Esophagus squamous epithelium (tissue), 5 donors: ENCODE measurements at regions not wholly inside any gene's neighbourhood (a gene's known extent, or its start where the extent isn't known, plus 50 kb on each side); places are given as distances from the start of the nearest gene placed in this dataset.

Experiments
- DNase-seq: peaks from one replicate; lab custom pipeline; 2025; lab: John Stamatoyannopoulos, UW
- H3K27ac ChIP-seq, 4 donors: fragments of 200-600 bp; sonication (generic); one replicate each; pipeline ENCODE4 v1.5.1; 2016 to 2019; ENCODE audit warnings: mild to moderate bottlenecking in 1 of 4
- H3K27me3 ChIP-seq, 4 donors: fragments of 200-600 bp; sonication (generic); 1 replicate in 3 of 4; 2 replicates in 1 of 4; pipeline versions ENCODE4 v1.5.1 to v1.6.0; 2017 to 2021; ENCODE audit warnings: antibody characterized with exemption in 1 of 4
- H3K36me3 ChIP-seq, 3 donors: fragments of 200-600 bp; sonication (generic); one replicate each; pipeline ENCODE4 v1.5.1; 2016 to 2019
- H3K4me1 ChIP-seq, 3 donors: fragments of 200-600 bp; sonication (generic); one replicate each; pipeline ENCODE4 v1.5.1; 2017 to 2019
- H3K4me3 ChIP-seq, 4 donors: fragments of 200-600 bp; sonication (generic); 1 replicate in 3 of 4; 2 replicates in 1 of 4; pipeline ENCODE4 v1.5.1; 2016 to 2019; ENCODE audit warnings: mild to moderate bottlenecking in 2 of 4, moderate library complexity in 1 of 4
- H3K9me3 ChIP-seq, 3 donors: fragments of 200-600 bp; sonication (generic); one replicate each; pipeline ENCODE4 v1.5.1; 2016 to 2019
- POLR2A ChIP-seq, 4 donors: fragments of 450-650 bp; IDR thresholded peaks; one replicate each; pipeline ENCODE4 v1.6.1; 2017; ENCODE audit warnings: antibody characterized with exemption in 4 of 4, mild to moderate bottlenecking in 4 of 4, moderate library complexity in 3 of 4
- WGBS, 2 donors: methylation state at CpG; one replicate each; pipeline ENCODE4 v1.1.5; 2018; 5-methylcytosine and 5-hydroxymethylcytosine counted together
- intact Hi-C: fragments of 100-400 bp; cut with DNase I; formaldehyde crosslinking; loops from one replicate; pipeline ENCODE4 v1.15.0; 2022
- TF ChIP-seq, protein P1 (sequence below), 6 experiments: fragments of 450-650 bp in 4 of 6; fragments of 200-600 bp in 2 of 6; sonication (generic) in 2 of 6; IDR thresholded peaks; one replicate each; pipeline ENCODE4 v1.5.1; 2016 to 2019; ENCODE audit warnings: antibody characterized with exemption in 6 of 6, mild to moderate bottlenecking in 4 of 6, moderate library complexity in 4 of 6
- donor health status: DM: yes; HTN: yes; CAD: no.

DNA sequence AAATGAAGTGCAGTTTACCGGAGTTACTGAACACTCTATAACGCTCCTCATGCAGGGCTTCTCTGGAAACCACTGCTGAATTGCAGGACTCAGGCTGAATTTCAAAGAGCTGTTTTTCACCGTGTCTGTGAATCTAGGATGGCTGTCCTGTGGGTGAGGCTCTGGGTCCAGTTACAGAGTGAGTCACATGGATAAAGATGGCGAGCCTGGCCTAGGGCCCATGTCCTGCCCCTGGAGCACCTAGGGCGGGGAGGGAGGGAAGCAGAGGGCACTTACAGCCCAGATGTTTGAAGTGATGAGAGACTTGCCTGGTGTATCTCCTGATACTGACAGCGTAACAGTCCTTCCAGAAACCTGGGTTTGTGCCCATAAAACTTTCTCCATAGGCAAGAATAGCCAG lies 583.0 kb downstream of the IRS1 start:
- TF ChIP-seq, protein P1, sequence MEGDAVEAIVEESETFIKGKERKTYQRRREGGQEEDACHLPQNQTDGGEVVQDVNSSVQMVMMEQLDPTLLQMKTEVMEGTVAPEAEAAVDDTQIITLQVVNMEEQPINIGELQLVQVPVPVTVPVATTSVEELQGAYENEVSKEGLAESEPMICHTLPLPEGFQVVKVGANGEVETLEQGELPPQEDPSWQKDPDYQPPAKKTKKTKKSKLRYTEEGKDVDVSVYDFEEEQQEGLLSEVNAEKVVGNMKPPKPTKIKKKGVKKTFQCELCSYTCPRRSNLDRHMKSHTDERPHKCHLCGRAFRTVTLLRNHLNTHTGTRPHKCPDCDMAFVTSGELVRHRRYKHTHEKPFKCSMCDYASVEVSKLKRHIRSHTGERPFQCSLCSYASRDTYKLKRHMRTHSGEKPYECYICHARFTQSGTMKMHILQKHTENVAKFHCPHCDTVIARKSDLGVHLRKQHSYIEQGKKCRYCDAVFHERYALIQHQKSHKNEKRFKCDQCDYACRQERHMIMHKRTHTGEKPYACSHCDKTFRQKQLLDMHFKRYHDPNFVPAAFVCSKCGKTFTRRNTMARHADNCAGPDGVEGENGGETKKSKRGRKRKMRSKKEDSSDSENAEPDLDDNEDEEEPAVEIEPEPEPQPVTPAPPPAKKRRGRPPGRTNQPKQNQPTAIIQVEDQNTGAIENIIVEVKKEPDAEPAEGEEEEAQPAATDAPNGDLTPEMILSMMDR (IDR thresholded peaks at IDR 0.05) = no peak
- no peak for TF ChIP-seq POLR2A (IDR thresholded peaks at IDR 0.05)
- WGBS, 2 donors = 81 to 87% methylated on average over 3 to 4 of the region's 6 CpGs
- intact Hi-C loops = loop anchor here (10.0 kb wide), 1 partner anchor 578 kb away; the partner anchor contains the start of gene IRS1

DNA sequence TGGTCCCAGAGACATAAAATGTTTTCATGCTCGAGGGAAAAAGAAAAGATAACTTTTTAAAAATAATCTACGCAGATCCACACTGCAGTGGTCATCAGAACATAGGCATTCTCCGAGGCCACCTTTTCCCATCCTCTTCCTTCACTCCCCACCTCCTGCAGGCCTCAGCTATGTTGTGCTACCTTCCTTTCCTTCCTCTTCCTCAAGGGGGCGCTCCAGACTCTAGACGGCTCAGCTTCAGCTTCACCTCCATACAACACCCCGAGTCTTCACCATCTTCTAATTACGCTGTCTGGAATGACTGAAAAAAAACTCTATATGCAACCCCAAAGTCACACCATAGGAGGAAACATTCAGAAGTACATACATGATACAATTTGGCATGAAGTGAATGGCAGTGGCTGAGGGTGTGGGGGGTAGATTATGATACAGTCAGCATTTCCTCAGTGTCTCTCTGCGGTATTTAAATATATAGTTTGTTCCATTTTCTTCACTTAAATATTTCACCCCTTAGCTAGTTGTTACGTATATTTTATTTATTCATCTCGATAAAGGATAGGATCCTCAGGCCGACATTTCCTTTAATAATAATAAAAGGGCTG lies 583.6 kb downstream of the IRS1 start:
- intact Hi-C loops = loop anchor here (10.0 kb wide), 1 partner anchor 579 kb away; the partner anchor contains the start of gene IRS1
- H3K36me3 ChIP-seq = no peaks in the 10 kb centered on the region
- 58% methylated on average over 11 of the region's 11 CpGs for WGBS, 2 donors

More for the DNA sequence above, 583.0 kb downstream of the IRS1 start:
- no peaks in the 10 kb centered on the region for H3K9me3 ChIP-seq
- H3K27ac ChIP-seq = no peak overlapping the region
- no peaks in the 10 kb centered on the region for H3K36me3 ChIP-seq
- H3K4me3 ChIP-seq = no peak overlapping the region
- H3K4me1 ChIP-seq = peaks cover 0 to 5% (median 0%) of the 10 kb centered on the region in 3 donors
- H3K27me3 ChIP-seq = no peaks in the 10 kb centered on the region
- no peak for DNase-seq

DNA sequence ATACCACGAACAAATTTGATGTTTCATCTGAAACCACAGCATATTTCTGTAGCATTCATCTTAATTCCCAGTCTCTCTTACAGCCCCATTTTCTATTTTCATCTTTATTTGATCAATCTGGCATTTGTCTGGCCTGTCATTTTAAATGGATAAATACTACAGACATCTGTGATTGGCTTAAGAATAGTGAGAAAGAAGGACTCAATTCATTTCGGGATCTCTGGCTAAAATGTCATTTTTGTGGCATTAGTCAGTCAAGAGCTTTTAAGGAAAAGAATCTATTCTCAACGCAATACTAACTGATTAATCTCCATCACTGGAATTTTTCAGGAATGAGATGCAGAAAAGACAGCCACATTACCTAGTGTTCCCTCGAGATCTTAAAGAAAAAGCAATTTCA lies 585.9 kb downstream of the IRS1 start:
- 66 to 69% methylated on average over 4 of the region's 4 CpGs for WGBS, 2 donors
- TF ChIP-seq, protein P1 (IDR thresholded peaks at IDR 0.05) = no peak
- TF ChIP-seq POLR2A (IDR thresholded peaks at IDR 0.05) = no peak
- intact Hi-C loops = loop anchor here (10.0 kb wide), 1 partner anchor 581 kb away; the partner anchor contains the start of gene IRS1

More for the DNA sequence above, 583.6 kb downstream of the IRS1 start:
- H3K4me3 ChIP-seq = no peak overlapping the region
- no peaks in the 10 kb centered on the region for H3K27me3 ChIP-seq
- no peak for DNase-seq
- H3K27ac ChIP-seq = no peak overlapping the region
- no peak for TF ChIP-seq POLR2A (IDR thresholded peaks at IDR 0.05)
- TF ChIP-seq, protein P1 (IDR thresholded peaks at IDR 0.05) = peak in 5 of 6 experiments; percentile 40 to 72 (median 52)
- no peaks in the 10 kb centered on the region for H3K9me3 ChIP-seq
- H3K4me1 ChIP-seq = peaks cover 0 to 5% (median 0%) of the 10 kb centered on the region in 3 donors

DNA sequence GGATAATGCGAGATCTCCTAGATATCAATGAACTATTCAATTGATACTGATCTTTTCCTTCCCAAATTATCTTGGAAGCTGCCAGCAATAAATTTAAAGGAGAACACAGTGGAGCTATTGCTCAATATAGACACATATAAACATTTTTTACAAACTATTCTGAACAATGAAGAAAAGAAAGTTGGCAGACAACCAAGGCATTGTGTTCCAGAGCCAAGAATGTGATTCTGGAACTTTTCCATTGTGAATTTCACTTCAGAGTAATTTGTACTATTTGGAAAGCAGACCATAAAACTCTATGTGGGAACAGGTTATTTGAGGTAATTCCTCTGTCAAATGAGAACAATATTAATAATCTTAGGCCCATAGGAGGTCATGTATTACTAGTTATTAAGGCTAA lies 588.2 kb downstream of the IRS1 start:
- TF ChIP-seq, protein P1 (IDR thresholded peaks at IDR 0.05) = no peak
- TF ChIP-seq POLR2A (IDR thresholded peaks at IDR 0.05) = no peak
- H3K27ac ChIP-seq = no peak overlapping the region
- H3K4me3 ChIP-seq = no peak overlapping the region
- no peaks in the 10 kb centered on the region for H3K27me3 ChIP-seq
- intact Hi-C loops = loop anchor here (10.0 kb wide), 1 partner anchor 583 kb away; the partner anchor contains the start of gene IRS1
- peaks cover 0 to 5% (median 0%) of the 10 kb centered on the region in 3 donors for H3K4me1 ChIP-seq
- H3K9me3 ChIP-seq = no peaks in the 10 kb centered on the region
- no peak for DNase-seq
- 44 to 55% methylated on average over 1 of the region's 1 CpG for WGBS, 2 donors
- H3K36me3 ChIP-seq = no peaks in the 10 kb centered on the region

More for the DNA sequence above, 585.9 kb downstream of the IRS1 start:
- no peak for DNase-seq
- peaks cover 0 to 5% (median 0%) of the 10 kb centered on the region in 3 donors for H3K4me1 ChIP-seq
- no peaks in the 10 kb centered on the region for H3K36me3 ChIP-seq
- H3K9me3 ChIP-seq = no peaks in the 10 kb centered on the region
- no peaks in the 10 kb centered on the region for H3K27me3 ChIP-seq
- H3K4me3 ChIP-seq = no peak overlapping the region
- no peak overlapping the region for H3K27ac ChIP-seq

DNA sequence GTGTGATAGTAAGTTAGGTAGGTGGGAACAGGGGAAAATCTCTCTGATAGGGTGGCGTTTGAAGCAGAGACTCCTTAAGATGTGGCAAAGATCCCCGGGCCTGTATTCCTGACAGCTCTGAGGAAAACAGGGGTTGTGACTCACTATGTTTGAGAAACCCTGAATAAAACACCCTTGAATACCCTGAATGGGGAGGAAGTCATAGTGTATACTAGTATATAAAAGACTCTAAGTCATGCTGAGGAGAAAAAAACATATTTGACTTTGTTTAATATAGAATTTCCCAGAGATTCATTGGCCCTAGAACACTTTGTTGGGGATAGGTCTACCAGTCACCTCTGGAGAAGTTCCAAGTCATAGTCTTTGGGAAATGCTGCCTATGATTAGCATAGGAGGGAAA lies 590.9 kb downstream of the IRS1 start:
- 31 to 37% methylated on average over 2 of the region's 2 CpGs for WGBS, 2 donors
- H3K36me3 ChIP-seq = no peaks in the 10 kb centered on the region
- TF ChIP-seq, protein P1 (IDR thresholded peaks at IDR 0.05) = no peak
- TF ChIP-seq POLR2A (IDR thresholded peaks at IDR 0.05) = no peak
- H3K27me3 ChIP-seq = no peaks in the 10 kb centered on the region
- no peak overlapping the region for H3K27ac ChIP-seq
- H3K9me3 ChIP-seq = no peaks in the 10 kb centered on the region
- H3K4me1 ChIP-seq = peaks cover 0 to 5% (median 0%) of the 10 kb centered on the region in 3 donors
- no peak for DNase-seq
- intact Hi-C loops = no loop called here
- H3K4me3 ChIP-seq = no peak overlapping the region
